GM18505 (cell line): ENCODE measurements at regions not wholly inside any gene's neighbourhood (a gene's known extent, or its start where the extent isn't known, plus 50 kb on each side); places are given as distances from the start of the nearest gene placed in this dataset.

ENCODE experiments used
- ATAC-seq: cut with Tn5 transposase; IDR thresholded peaks from one replicate; pipeline ENCODE4 v1.9.1; 2021; ENCODE audit not compliant: unreplicated experiment
- POLR2A ChIP-seq: IDR thresholded peaks from 4 replicates; pipeline ENCODE4 v1.6.1; 2011; ENCODE audit warnings: borderline replicate concordance; ENCODE audit not compliant: insufficient read depth, insufficient read length; ENCODE audit errors: extremely low read depth

GRCh38 chr21:19648391-19648790, 1244.8 kb upstream of the TMPRSS15 start:
- TF ChIP-seq POLR2A, result no peak
- no peak for ATAC-seq

- ATAC-seq, result no peak
These were observed 1279.9 kb upstream of the TMPRSS15 start for GRCh38 chr21:19683492-19683891.

GRCh38 chr21:19684328-19684727, 1280.7 kb upstream of the TMPRSS15 start:
- no peak for TF ChIP-seq POLR2A

More at GRCh38 chr21:19683492-19683891, 1279.9 kb upstream of the TMPRSS15 start:
- no peak for TF ChIP-seq POLR2A

GRCh38 chr21:19692231-19692630, 1288.6 kb upstream of the TMPRSS15 start:
- TF ChIP-seq POLR2A, result no peak
- no peak for ATAC-seq

More at GRCh38 chr21:19684328-19684727, 1280.7 kb upstream of the TMPRSS15 start:
- no peak for ATAC-seq

GRCh38 chr21:19695796-19696195, 1292.2 kb upstream of the TMPRSS15 start:
- no peak for ATAC-seq
- TF ChIP-seq POLR2A, result no peak

- no peak for TF ChIP-seq POLR2A
- ATAC-seq, result no peak
These were observed 1296.9 kb upstream of the TMPRSS15 start for GRCh38 chr21:19700476-19700875.

- TF ChIP-seq POLR2A, result no peak
- ATAC-seq, result no peak
These were observed 1295.5 kb upstream of the NCAM2 start for GRCh38 chr21:19702726-19703125.

- no peak for TF ChIP-seq POLR2A
These were observed 1293.4 kb upstream of the NCAM2 start for GRCh38 chr21:19704832-19705231.

GRCh38 chr21:19712441-19712840, 1285.8 kb upstream of the NCAM2 start:
- TF ChIP-seq POLR2A, result no peak
- no peak for ATAC-seq

More at GRCh38 chr21:19704832-19705231, 1293.4 kb upstream of the NCAM2 start:
- no peak for ATAC-seq

GRCh38 chr21:19713313-19713712, 1284.9 kb upstream of the NCAM2 start:
- no peak for TF ChIP-seq POLR2A
- no peak for ATAC-seq

GRCh38 chr21:19724081-19724480, 1274.1 kb upstream of the NCAM2 start:
- TF ChIP-seq POLR2A, result no peak
- ATAC-seq, result no peak

GRCh38 chr21:19731251-19731650, 1267.0 kb upstream of the NCAM2 start:
- TF ChIP-seq POLR2A, result no peak
- no peak for ATAC-seq

- ATAC-seq, result no peak
- TF ChIP-seq POLR2A, result no peak
These were observed 1238.4 kb upstream of the NCAM2 start for GRCh38 chr21:19759836-19760235.

GRCh38 chr21:19767546-19767945, 1230.7 kb upstream of the NCAM2 start:
- TF ChIP-seq POLR2A, result no peak
- no peak for ATAC-seq

GRCh38 chr21:19771881-19772280, 1226.3 kb upstream of the NCAM2 start:
- TF ChIP-seq POLR2A, result no peak
- ATAC-seq, result no peak

- TF ChIP-seq POLR2A, result no peak
- no peak for ATAC-seq
These were observed 1222.1 kb upstream of the NCAM2 start for GRCh38 chr21:19776076-19776475.

- no peak for ATAC-seq
These were observed 1216.1 kb upstream of the NCAM2 start for GRCh38 chr21:19781881-19782652.

More at GRCh38 chr21:19781881-19782652, 1216.1 kb upstream of the NCAM2 start:
- TF ChIP-seq POLR2A, result no peak
